H1 (cell line): ENCODE measurements at regions not wholly inside any gene's neighbourhood (a gene's known extent, or its start where the extent isn't known, plus 50 kb on each side); places are given as distances from the start of the nearest gene placed in this dataset.

ENCODE experiments used
- CTCF ChIA-PET: fragments of 300-600 bp; sonication (Branson Sonifier 250); formaldehyde crosslinking; loops from one replicate; lab custom pipeline; 2021; ENCODE audit not compliant: partially characterized antibody; lab: Charles Lee
- POLR2A ChIA-PET: fragments of 300-600 bp; sonication (Branson Sonifier 250); formaldehyde crosslinking; loops from one replicate; lab custom pipeline; 2021; ENCODE audit warnings: inconsistent platforms; ENCODE audit not compliant: partially characterized antibody; lab: Charles Lee
- DNase-seq, 2 experiments: peaks; one replicate each; pipeline versions ENCODE4 v3.0.0 to v3.0.0-alpha.2; 2010 to 2022; ENCODE audit warnings: low spot score in 2 of 2, low read depth in 1 of 2, mixed read lengths in 1 of 2
- FAIRE-seq: peaks from 2 replicates; lab custom pipeline; 2011; peaks lifted over from hg19 to GRCh38; lab: Jason Lieb, UNC
- H2AFZ ChIP-seq: 2 replicates; pipeline ENCODE4 v1.8.1; 2012; ENCODE audit warnings: low read length, inconsistent platforms
- H2AK5ac ChIP-seq: 2 replicates; pipeline ENCODE4 v1.6.1; 2013; ENCODE audit warnings: low read depth, low read length
- H2BK120ac ChIP-seq: replicated peaks from 2 replicates; pipeline ENCODE3; 2013; ENCODE audit warnings: low read depth, low read length, inconsistent platforms
- H2BK12ac ChIP-seq: 2 replicates; pipeline ENCODE4 v1.6.1; 2013; ENCODE audit warnings: low read depth, low read length
- H2BK15ac ChIP-seq: 2 replicates; pipeline ENCODE4 v1.6.1; 2013; ENCODE audit warnings: low read length
- H2BK20ac ChIP-seq: 2 replicates; pipeline ENCODE4 v1.6.1; 2013; ENCODE audit warnings: low read length
- H2BK5ac ChIP-seq: 2 replicates; pipeline ENCODE4 v1.6.1; 2013; ENCODE audit warnings: low read depth, low read length
- H3K14ac ChIP-seq: 2 replicates; pipeline ENCODE4 v1.6.1; 2013; ENCODE audit warnings: inconsistent platforms; ENCODE audit not compliant: insufficient read length
- H3K18ac ChIP-seq: 2 replicates; pipeline ENCODE4 v1.6.1; 2013; ENCODE audit warnings: low read length; ENCODE audit errors: extremely low read depth
- H3K23ac ChIP-seq: 2 replicates; pipeline ENCODE4 v1.6.1; 2013; ENCODE audit warnings: inconsistent platforms; ENCODE audit not compliant: insufficient read length
- H3K23me2 ChIP-seq: 2 replicates; pipeline ENCODE4 v1.6.1; 2013; ENCODE audit warnings: low read depth, low read length
- H3K27ac ChIP-seq: 2 replicates; pipeline ENCODE4 v1.6.1; 2011; ENCODE audit warnings: low read depth, low read length, inconsistent platforms
- H3K27me3 ChIP-seq, 4 experiments: replicated peaks in 1 of 4; 1 replicate in 1 of 4; 2 replicates in 3 of 4; pipeline versions ENCODE4 v1.6.1 to v1.8.1; 2011 to 2013; ENCODE audit warnings: low read length in 3 of 4, mild to moderate bottlenecking in 3 of 4, inconsistent platforms in 2 of 4, mixed read lengths in 2 of 4, moderate library complexity in 1 of 4; ENCODE audit not compliant: control insufficient read depth in 3 of 4, insufficient read depth in 3 of 4; ENCODE audit errors: extremely low read depth in 1 of 4
- H3K36me3 ChIP-seq, 4 experiments: 2 replicates each; pipeline versions ENCODE4 v1.6.1 to v1.8.1; 2011 to 2013; ENCODE audit warnings: mild to moderate bottlenecking in 4 of 4, low read length in 3 of 4, moderate library complexity in 2 of 4, control low read depth in 1 of 4, inconsistent platforms in 1 of 4; ENCODE audit not compliant: insufficient read depth in 4 of 4, control insufficient read depth in 2 of 4
- H3K4ac ChIP-seq: replicated peaks from 2 replicates; pipeline ENCODE3; 2013; ENCODE audit warnings: low read length, low read depth, mixed read lengths, inconsistent platforms; ENCODE audit not compliant: insufficient read length
- H3K4me1 ChIP-seq, 4 experiments: replicated peaks in 1 of 4; 1 replicate in 1 of 4; 2 replicates in 3 of 4; pipeline versions ENCODE4 v1.6.1 to v1.8.1; 2011 to 2013; ENCODE audit warnings: low read length in 3 of 4, inconsistent platforms in 2 of 4, mixed read lengths in 1 of 4; ENCODE audit not compliant: insufficient read depth in 4 of 4, control insufficient read depth in 3 of 4
- H3K4me2 ChIP-seq, 2 experiments: 2 replicates each; pipeline versions ENCODE4 v1.6.1 to v1.8.1; 2011 to 2013; ENCODE audit warnings: low read depth in 2 of 2, low read length in 2 of 2, control low read depth in 1 of 2, inconsistent platforms in 1 of 2, mild to moderate bottlenecking in 1 of 2; ENCODE audit not compliant: insufficient read depth in 1 of 2
- H3K4me3 ChIP-seq, 4 experiments: fragments of 200-600, 300-600 bp in 1 of 4; sonication (generic), shearing (Covaris generic), sonication (Bioruptor Twin) in 1 of 4; 2 replicates each; pipeline versions ENCODE4 v1.5.1 to v1.8.1; 2011 to 2016; ENCODE audit warnings: low read length in 4 of 4, low read depth in 3 of 4, control low read depth in 2 of 4, inconsistent platforms in 2 of 4, mild to moderate bottlenecking in 2 of 4, mixed read lengths in 1 of 4, moderate library complexity in 1 of 4; ENCODE audit not compliant: insufficient read depth in 2 of 4; ENCODE audit errors: extremely low read depth in 1 of 4
- H3K56ac ChIP-seq: replicated peaks from 2 replicates; pipeline ENCODE3; 2013; ENCODE audit warnings: low read depth, mild to moderate bottlenecking, mixed read lengths, low read length, inconsistent platforms; ENCODE audit not compliant: insufficient read length
- H3K79me1 ChIP-seq: 2 replicates; pipeline ENCODE4 v1.6.1; 2013; ENCODE audit warnings: low read depth, low read length, control low read depth
- H3K79me2 ChIP-seq, 2 experiments: 2 replicates each; pipeline versions ENCODE4 v1.6.1 to v1.8.1; 2012 to 2013; ENCODE audit warnings: low read length in 2 of 2, mild to moderate bottlenecking in 2 of 2, inconsistent platforms in 1 of 2; ENCODE audit not compliant: insufficient read depth in 2 of 2, control insufficient read depth in 1 of 2
- H3K9ac ChIP-seq, 4 experiments: replicated peaks in 1 of 4; 1 replicate in 1 of 4; 2 replicates in 3 of 4; pipeline versions ENCODE4 v1.6.1 to v1.8.1; 2011 to 2013; ENCODE audit warnings: low read depth in 3 of 4, low read length in 3 of 4, control low read depth in 2 of 4, mild to moderate bottlenecking in 2 of 4, moderate library complexity in 2 of 4, inconsistent platforms in 1 of 4; ENCODE audit errors: extremely low read depth in 1 of 4
- H3K9me3 ChIP-seq, 2 experiments: 2 replicates each; pipeline versions ENCODE4 v1.6.1 to v1.8.1; 2012 to 2013; ENCODE audit warnings: mild to moderate bottlenecking in 2 of 2, moderate library complexity in 2 of 2, control low read depth in 1 of 2, inconsistent platforms in 1 of 2, low read depth in 1 of 2, low read length in 1 of 2, mixed read lengths in 1 of 2; ENCODE audit not compliant: insufficient read depth in 2 of 2
- H4K20me1 ChIP-seq, 2 experiments: replicated peaks in 1 of 2; 2 replicates each; pipeline versions ENCODE3 to v1.8.1; 2011 to 2013; ENCODE audit warnings: inconsistent platforms in 2 of 2, low read length in 2 of 2, mild to moderate bottlenecking in 1 of 2; ENCODE audit not compliant: insufficient read depth in 2 of 2, control insufficient read depth in 1 of 2
- H4K5ac ChIP-seq: 2 replicates; pipeline ENCODE4 v1.6.1; 2013; ENCODE audit warnings: low read length, low read depth, mixed read lengths, inconsistent platforms; ENCODE audit not compliant: insufficient read length
- H4K8ac ChIP-seq: 2 replicates; pipeline ENCODE4 v1.8.0; 2013; ENCODE audit warnings: mild to moderate bottlenecking, moderate library complexity, low read length, inconsistent platforms; ENCODE audit not compliant: insufficient read depth; ENCODE audit errors: extremely low read depth
- H4K91ac ChIP-seq: replicated peaks from 2 replicates; pipeline ENCODE3; 2013; ENCODE audit warnings: low read length, mixed read lengths, inconsistent platforms; ENCODE audit not compliant: insufficient read length
- BCL11A ChIP-seq, 2 experiments: IDR thresholded peaks; one replicate each; pipeline ENCODE4 v1.6.1; 2011; ENCODE audit warnings: low read depth in 2 of 2, low read length in 2 of 2, mild to moderate bottlenecking in 2 of 2
- CBX8 ChIP-seq: fragments of 300-800, 300-1000 bp; sonication (generic); IDR thresholded peaks from 2 replicates; pipeline ENCODE4 v1.7.1; 2016; ENCODE audit warnings: low read depth, low read length, borderline replicate concordance
- CEBPB ChIP-seq: IDR thresholded peaks from 2 replicates; pipeline ENCODE4 v1.6.1; 2012; ENCODE audit warnings: low read depth, low read length
- CHD2 ChIP-seq: IDR thresholded peaks from 2 replicates; pipeline ENCODE4 v1.6.1; 2012; ENCODE audit warnings: low read length, improper control_type of control experiment
- EZH2 ChIP-seq: fragments of 200-600 bp; sonication (generic); IDR thresholded peaks from 2 replicates; pipeline ENCODE4 v1.7.1; 2012; ENCODE audit warnings: low read depth, mild to moderate bottlenecking, moderate library complexity, low read length, inconsistent platforms; ENCODE audit not compliant: severe bottlenecking
- GABPA ChIP-seq: IDR thresholded peaks from 2 replicates; pipeline ENCODE4 v1.6.1; 2011; ENCODE audit warnings: mild to moderate bottlenecking, low read length, moderate library complexity, borderline replicate concordance; ENCODE audit not compliant: insufficient read depth
- JUND ChIP-seq: IDR thresholded peaks from 2 replicates; pipeline ENCODE4 v1.6.1; 2011; ENCODE audit warnings: mild to moderate bottlenecking, improper control_type of control experiment, low read length
- MAFK ChIP-seq: IDR thresholded peaks from 2 replicates; pipeline ENCODE4 v1.6.1; 2012; ENCODE audit warnings: low read depth, mild to moderate bottlenecking, improper control_type of control experiment, low read length
- NANOG ChIP-seq: IDR thresholded peaks from 2 replicates; pipeline ENCODE4 v1.6.1; 2011; ENCODE audit warnings: low read length, low read depth, mild to moderate bottlenecking, inconsistent platforms; ENCODE audit not compliant: insufficient read depth, poor library complexity, severe bottlenecking
- PHF8 ChIP-seq: fragments of 200-600 bp; sonication (generic); conservative IDR thresholded peaks from 2 replicates; pipeline ENCODE4 v1.7.1; 2012; ENCODE audit warnings: low read depth, mild to moderate bottlenecking, inconsistent platforms, low read length, moderate library complexity
- POLR2A ChIP-seq, 2 experiments: IDR thresholded peaks; 1 replicate in 1 of 2; 2 replicates in 1 of 2; pipeline ENCODE4 v1.6.1; 2011; ENCODE audit warnings: low read depth in 2 of 2, low read length in 2 of 2, mild to moderate bottlenecking in 2 of 2; ENCODE audit errors: control extremely low read depth in 1 of 2
- POU5F1 ChIP-seq: IDR thresholded peaks from 2 replicates; pipeline ENCODE4 v1.6.1; 2011; ENCODE audit warnings: low read depth, mild to moderate bottlenecking, low read length, moderate library complexity
- RAD21 ChIP-seq, 2 experiments: IDR thresholded peaks in 1 of 2; conservative IDR thresholded peaks in 1 of 2; 2 replicates each; pipeline ENCODE4 v1.6.1; 2011; ENCODE audit warnings: low read depth in 2 of 2, low read length in 2 of 2, improper control_type of control experiment in 1 of 2, inconsistent platforms in 1 of 2, mild to moderate bottlenecking in 1 of 2, moderate library complexity in 1 of 2
- SP2 ChIP-seq: IDR thresholded peaks from 2 replicates; pipeline ENCODE4 v1.6.1; 2012; ENCODE audit warnings: mild to moderate bottlenecking, low read length, inconsistent platforms
- TAF7 ChIP-seq: optimal IDR thresholded peaks from 2 replicates; pipeline ENCODE3; 2011; ENCODE audit warnings: low read depth, mild to moderate bottlenecking, inconsistent platforms, low read length, moderate library complexity, borderline replicate concordance
- YY1 ChIP-seq: IDR thresholded peaks from 2 replicates; pipeline ENCODE4 v1.6.1; 2011; ENCODE audit warnings: low read depth, mild to moderate bottlenecking, low read length
- WGBS, 2 experiments: shearing (Covaris generic) in 1 of 2; methylation state at CpG; one replicate each; pipeline versions ENCODE4 v1.1.6 to v1.1.7; 2013 to 2015; ENCODE audit warnings: low lambda C conversion rate in 2 of 2, mixed read lengths in 2 of 2, inconsistent platforms in 1 of 2, low coverage in 1 of 2, missing lambda C conversion rate in 1 of 2; ENCODE audit not compliant: insufficient replicate concordance in 2 of 2, insufficient coverage in 1 of 2, insufficient read length in 1 of 2; ENCODE audit errors: extremely low coverage in 1 of 2, missing lambda C conversion rate in 1 of 2; 5-methylcytosine and 5-hydroxymethylcytosine counted together

DNA sequence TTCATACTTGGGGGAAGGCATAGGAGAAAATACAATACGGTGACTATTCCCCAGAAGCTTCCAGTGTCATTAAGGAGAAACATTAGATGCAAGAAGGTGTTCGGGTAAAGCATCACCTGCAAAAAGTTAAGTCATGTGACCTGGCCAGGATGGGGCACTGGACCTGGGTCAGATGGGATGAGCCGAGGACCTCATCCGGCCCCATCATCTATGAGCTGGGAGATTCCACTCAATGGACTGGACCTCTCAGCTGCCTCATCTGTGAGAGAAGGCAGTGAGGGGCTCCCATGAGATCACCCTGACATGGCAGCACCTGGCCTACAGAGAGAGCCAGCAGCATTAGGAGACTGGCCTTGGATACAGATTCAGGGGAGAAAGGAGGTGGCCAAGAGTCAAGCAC, 111.4 kb upstream of the TEX51 start:
- Histone ChIP-seq H4K91ac (no peak overlapping the region), H4K5ac (no peak overlapping the region), H2AFZ (no peak overlapping the region), H2BK15ac (no peak overlapping the region), H3K4ac (no peak overlapping the region), H3K14ac (no peak overlapping the region), H3K4me1 (peaks cover 0 to 2% (median 0%) of the 10 kb centered on the region in 4 experiments; a peak in 2 of 7 replicates), H3K36me3 (no peaks in the 10 kb centered on the region), H3K79me1 (no peaks in the 10 kb centered on the region), H3K23me2 (no peaks in the 10 kb centered on the region), H4K8ac (no peak overlapping the region), H3K18ac (no peak overlapping the region), H3K23ac (no peak overlapping the region), H3K9ac (no peak overlapping the region), H3K79me2 (no peaks in the 10 kb centered on the region), H3K4me3 (no peak overlapping the region), H3K56ac (no peak overlapping the region), H3K9me3 (no peaks in the 10 kb centered on the region), H3K27ac (no peak overlapping the region), H2AK5ac (no peak overlapping the region), H3K27me3 (no peaks in the 10 kb centered on the region), H4K20me1 (no peaks in the 10 kb centered on the region), H2BK20ac (no peak overlapping the region), H2BK5ac (no peak overlapping the region), H3K4me2 (no peak overlapping the region)
- FAIRE-seq (no peak), DNase-seq (no peak)
- ChIA-PET CTCF (interaction anchor here (1.3 to 2.3 kb wide), 4 partner anchors 9 to 15 kb away, joined by 3 to 18 read pairs (median 4); no protein-coding TSS in a partner anchor), POLR2A (no interaction called here)
- 95% methylated on average over 4 of the region's 4 CpGs; no CpG with 5 or more reads in 1 of the 2 experiments for WGBS, 2 experiments
- TF ChIP-seq CBX8, result no peak
- no peak for TF ChIP-seq YY1
- no peak for TF ChIP-seq TAF7
- no peak for TF ChIP-seq SP2
- no peak for TF ChIP-seq JUND
- no peak for TF ChIP-seq CEBPB
- no peak for TF ChIP-seq POU5F1
- TF ChIP-seq CHD2, result no peak
- TF ChIP-seq GABPA, result no peak
- no peak for TF ChIP-seq PHF8
- no peak for TF ChIP-seq RAD21 (IDR thresholded peaks at IDR 0.05 in 1 of 2, conservative IDR thresholded peaks at IDR 0.05 in 1 of 2; ENCODE audit: low read depth in 2 of 2, low read length in 2 of 2)
- no peak for TF ChIP-seq BCL11A (IDR thresholded peaks at IDR 0.05; ENCODE audit: low read depth in 2 of 2, low read length in 2 of 2)
- TF ChIP-seq POLR2A (IDR thresholded peaks at IDR 0.05; ENCODE audit: control extremely low read depth in 1 of 2, low read depth in 2 of 2, low read length in 2 of 2), result no peak
- TF ChIP-seq EZH2, result no peak
- TF ChIP-seq MAFK, result no peak
- no peak for TF ChIP-seq NANOG
- TF ChIP-seq, all 59 proteins: peak for 0
- Histone ChIP-seq H2BK120ac (no peak overlapping the region), H2BK12ac (no peak overlapping the region)
